Left ventricle myocardium superior (tissue), 1 donor: ENCODE measurements at regions not wholly inside any gene's neighbourhood (a gene's known extent, or its start where the extent isn't known, plus 50 kb on each side); places are given as distances from the start of the nearest gene placed in this dataset.
"Not testable (repeated sequence)": the region's sequence is repeated elsewhere in the genome, so short reads cannot be mapped to it uniquely, and the experiment has no call there.

Experiments used
- ATAC-seq: fragments of 200-7000 bp; cut with Tn5 transposase; one replicate; pipeline ENCODE4 v1.9.1; 2020; ENCODE audit warnings: mild to moderate bottlenecking, moderate library complexity
- DNase-seq: peaks from one replicate; pipeline ENCODE4 v3.0.0-alpha.2; 2020
- intact Hi-C: fragments of 100-400 bp; cut with micrococcal nuclease; formaldehyde crosslinking; loops from one replicate; pipeline ENCODE4 v1.11.0; 2022
- donor health status: DM: no; HTN: yes; CAD: no; lungs with severe emphysema.

- ATAC-seq = no peak
- intact Hi-C loops = no loop called here
- no peak for DNase-seq
These were observed 153.1 kb downstream of the ALG10B start for GRCh38 chr12:38469715-38470114.

- ATAC-seq (no peak), DNase-seq (no peak)
- intact Hi-C loops = no loop called here
These were observed 160.9 kb downstream of the ALG10B start for GRCh38 chr12:38477340-38478090.

- DNase-seq (no peak), ATAC-seq (no peak)
- intact Hi-C loops = no loop called here
These were observed 164.0 kb downstream of the ALG10B start for GRCh38 chr12:38480594-38480993.

- no peak for ATAC-seq
These were observed 168.4 kb downstream of the ALG10B start for GRCh38 chr12:38484821-38485449.

GRCh38 chr12:38488866-38489265 lies 172.3 kb downstream of the ALG10B start:
- ATAC-seq (no peak), DNase-seq (no peak)
- intact Hi-C loops = no loop called here

More at GRCh38 chr12:38484821-38485449, 168.4 kb downstream of the ALG10B start:
- intact Hi-C loops = no loop called here
- no peak for DNase-seq

- intact Hi-C loops = no loop called here
- ATAC-seq = no peak
- DNase-seq = no peak
These were observed 173.5 kb downstream of the ALG10B start for GRCh38 chr12:38490073-38490472.

- intact Hi-C loops = no loop called here
- no peak for ATAC-seq
- no peak for DNase-seq
These were observed 174.4 kb downstream of the ALG10B start for GRCh38 chr12:38490941-38491340.

- intact Hi-C loops = no loop called here
- ATAC-seq (no peak), DNase-seq (no peak)
These were observed 184.9 kb downstream of the ALG10B start for GRCh38 chr12:38501481-38501880.

- DNase-seq (no peak), ATAC-seq (no peak)
- intact Hi-C loops = no loop called here
These were observed 185.4 kb downstream of the ALG10B start for GRCh38 chr12:38501991-38502390.

- intact Hi-C loops = no loop called here
- ATAC-seq (no peak), DNase-seq (no peak)
These were observed 185.8 kb downstream of the ALG10B start for GRCh38 chr12:38502415-38502814.

- DNase-seq = no peak
- intact Hi-C loops = no loop called here
- ATAC-seq = no peak
These were observed 191.3 kb downstream of the ALG10B start for GRCh38 chr12:38507839-38508238.

GRCh38 chr12:38508246-38508645 lies 191.7 kb downstream of the ALG10B start:
- no peak for DNase-seq
- intact Hi-C loops = no loop called here
- ATAC-seq = no peak

- ATAC-seq (no peak), DNase-seq (no peak)
- intact Hi-C loops = no loop called here
These were observed 199.3 kb downstream of the ALG10B start for GRCh38 chr12:38515912-38516311.

GRCh38 chr12:38516418-38516817 lies 199.8 kb downstream of the ALG10B start:
- no peak for ATAC-seq
- intact Hi-C loops = no loop called here
- DNase-seq = no peak

- ATAC-seq = no peak
- intact Hi-C loops = no loop called here
- no peak for DNase-seq
These were observed 207.3 kb downstream of the ALG10B start for GRCh38 chr12:38523920-38524319.

- DNase-seq = no peak
- ATAC-seq = no peak
- intact Hi-C loops = no loop called here
These were observed 211.1 kb downstream of the ALG10B start for GRCh38 chr12:38527631-38528030.

- DNase-seq (no peak), ATAC-seq (no peak)
- intact Hi-C loops = no loop called here
These were observed 212.0 kb downstream of the ALG10B start for GRCh38 chr12:38528527-38528926.

- intact Hi-C loops, DNase-seq, ATAC-seq: not testable (repeated sequence)
These were observed 212.7 kb downstream of the ALG10B start for GRCh38 chr12:38529281-38529680.

- ATAC-seq (no peak), DNase-seq (no peak)
- intact Hi-C loops = no loop called here
These were observed 221.7 kb downstream of the ALG10B start for GRCh38 chr12:38538319-38538718.

- DNase-seq (no peak), ATAC-seq (no peak)
- intact Hi-C loops = no loop called here
These were observed 223.6 kb downstream of the ALG10B start for GRCh38 chr12:38540156-38540555.

- no peak for ATAC-seq
- intact Hi-C loops = no loop called here
- DNase-seq = no peak
These were observed 225.3 kb downstream of the ALG10B start for GRCh38 chr12:38541849-38542248.
